Medulla oblongata (tissue), 1 donor: ENCODE measurements at regions not wholly inside any gene's neighbourhood (a gene's known extent, or its start where the extent isn't known, plus 50 kb on each side); places are given as distances from the start of the nearest gene placed in this dataset.

Experiments used
- DNase-seq: peaks from one replicate; pipeline ENCODE4 v3.0.0-alpha.2; 2015; ENCODE audit errors: extremely low spot score

DNA sequence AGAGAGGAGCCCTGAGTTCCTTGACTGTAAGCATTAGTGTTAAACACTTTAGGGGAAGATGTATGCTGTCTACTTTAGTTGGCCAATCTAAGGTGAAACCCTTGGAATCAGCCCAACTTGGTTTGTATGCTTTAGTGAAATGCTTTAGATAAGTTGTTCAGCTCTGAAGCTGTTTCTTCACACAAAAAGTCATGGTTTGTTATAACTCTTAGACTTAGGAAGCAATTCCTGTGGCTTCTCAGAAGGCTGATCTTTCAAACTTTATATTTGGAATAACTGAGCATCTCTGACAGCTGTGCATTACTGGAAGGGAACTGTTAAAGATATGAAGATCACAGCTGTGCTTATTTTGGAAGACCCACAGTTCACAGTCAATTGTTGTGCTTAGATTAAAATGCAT lies 714.1 kb downstream of the FAT4 start:
- no peak for DNase-seq

DNA sequence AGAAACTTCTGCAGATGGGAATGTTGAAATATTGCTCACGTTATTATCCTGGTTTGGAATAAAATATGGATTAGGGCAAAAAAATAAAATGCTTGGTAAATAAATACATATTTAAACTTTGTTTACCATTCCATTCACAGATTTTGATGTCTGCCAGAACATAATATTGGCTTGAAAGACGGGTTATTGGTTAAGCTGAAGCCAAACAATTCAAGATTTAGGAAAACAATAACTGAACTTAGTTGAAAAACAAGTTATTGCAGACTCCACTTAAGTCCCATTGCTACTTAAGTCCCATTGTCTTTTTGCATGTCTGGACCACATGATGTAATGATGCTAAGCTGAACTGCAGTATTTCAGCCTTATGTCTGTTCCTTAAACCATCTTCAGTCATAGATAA lies 722.5 kb downstream of the FAT4 start:
- no peak for DNase-seq

DNA sequence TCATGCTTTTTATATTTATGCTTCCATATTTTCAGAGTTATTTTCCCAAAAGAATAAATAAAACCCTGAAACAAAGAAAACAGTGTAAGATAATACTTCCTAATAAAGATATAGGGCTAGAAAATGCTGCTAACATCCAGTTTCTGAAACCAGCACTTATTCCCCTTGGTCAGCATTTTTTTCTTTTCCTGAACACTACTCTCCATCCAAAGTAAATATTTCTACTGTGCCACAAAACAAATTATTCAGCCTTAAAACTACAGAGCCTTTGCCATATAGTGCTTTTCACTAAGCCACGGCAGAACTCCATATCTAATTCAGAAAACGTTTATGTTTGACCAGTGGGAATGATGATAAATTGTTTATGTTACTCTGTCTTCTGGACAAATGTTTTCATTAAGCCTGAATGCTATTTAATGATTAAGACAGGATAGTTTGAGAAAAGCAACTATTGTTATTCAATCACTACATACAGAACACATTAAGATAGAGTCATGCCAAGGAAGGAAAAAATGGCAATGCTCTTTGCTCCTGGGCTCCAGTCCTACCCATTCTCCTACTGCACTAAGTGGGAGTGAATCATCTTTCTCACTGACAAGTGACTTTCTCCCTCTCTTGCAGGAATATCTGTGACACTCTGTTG lies 723.9 kb downstream of the FAT4 start:
- no peak for DNase-seq

DNA sequence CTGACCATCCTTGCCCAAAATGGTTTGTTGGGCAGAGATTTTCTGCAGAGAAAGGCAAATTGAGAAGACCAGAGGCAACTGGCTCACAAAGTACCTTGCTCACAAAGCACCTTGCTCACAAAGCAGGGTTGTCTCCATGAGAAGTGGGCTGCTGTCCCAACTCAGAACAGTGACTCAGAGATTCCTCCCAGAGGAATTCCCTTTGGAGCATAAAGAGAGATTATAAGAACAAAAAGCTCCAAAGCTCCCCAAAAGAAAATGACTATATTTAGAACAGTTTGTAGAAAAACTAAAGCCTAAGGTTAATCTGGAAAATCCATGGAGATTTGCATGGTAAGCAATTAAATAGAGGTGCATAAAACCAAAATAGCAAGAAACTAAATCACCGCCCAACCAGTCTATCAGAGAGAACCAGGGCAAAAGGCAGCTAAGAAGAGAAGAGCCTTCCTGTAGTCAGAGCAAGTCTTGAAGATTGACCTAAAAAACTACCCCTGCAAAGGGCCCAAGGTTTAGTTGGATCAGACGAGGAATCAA lies 731.4 kb downstream of the FAT4 start:
- no peak for DNase-seq

DNA sequence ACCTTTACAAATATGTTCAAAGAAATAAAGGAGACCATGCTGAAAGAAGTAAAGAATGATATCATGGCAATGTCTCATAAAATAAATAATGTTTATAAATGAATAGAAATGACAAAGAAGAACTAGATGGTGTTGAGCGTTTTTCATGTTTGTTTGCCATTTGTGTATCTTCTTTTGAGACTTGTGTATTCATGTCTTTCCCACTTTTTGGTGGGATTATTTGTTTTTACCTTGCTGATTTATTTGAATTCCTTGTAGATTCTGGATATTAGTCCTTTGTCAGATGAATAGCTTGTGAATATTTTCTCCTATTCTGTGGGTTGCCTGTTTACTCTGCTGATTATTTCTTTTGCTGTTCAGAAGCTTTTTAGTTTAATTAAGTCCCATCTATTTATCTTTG lies 732.4 kb downstream of the FAT4 start:
- no peak for DNase-seq

DNA sequence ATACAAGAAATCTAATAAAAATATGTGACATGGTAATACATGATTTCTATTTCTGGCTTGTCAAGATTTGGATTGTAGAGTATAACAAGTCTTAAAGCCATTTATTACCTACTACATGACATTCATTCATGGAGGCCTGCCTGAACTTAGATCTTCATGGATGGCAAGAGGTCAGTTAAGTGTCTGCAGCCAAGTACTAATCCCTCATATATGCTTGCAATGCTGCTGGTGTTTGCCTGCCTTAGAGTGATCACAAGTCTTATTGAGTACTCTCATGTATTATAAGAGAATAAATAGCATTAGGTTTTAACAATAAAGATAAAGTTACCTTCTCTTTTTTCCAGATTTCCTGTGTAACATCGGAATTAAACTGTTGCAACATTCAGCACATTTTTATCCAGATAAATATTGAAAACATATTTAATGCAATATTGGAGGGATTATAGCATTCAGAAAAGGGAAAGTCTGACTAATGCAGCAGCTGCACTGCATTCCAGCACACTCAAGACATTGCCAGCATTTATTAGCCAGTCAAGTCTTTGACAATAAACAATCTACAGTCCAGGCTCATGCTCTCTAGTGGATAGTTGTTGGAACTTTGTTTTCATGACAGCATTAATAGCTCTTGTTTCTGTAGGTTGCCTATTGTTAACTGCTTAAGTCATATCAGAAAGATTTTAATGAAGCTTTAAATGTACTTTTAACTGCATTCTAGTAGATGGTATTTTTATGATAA lies 737.1 kb downstream of the FAT4 start:
- DNase-seq: peak; percentile 78

DNA sequence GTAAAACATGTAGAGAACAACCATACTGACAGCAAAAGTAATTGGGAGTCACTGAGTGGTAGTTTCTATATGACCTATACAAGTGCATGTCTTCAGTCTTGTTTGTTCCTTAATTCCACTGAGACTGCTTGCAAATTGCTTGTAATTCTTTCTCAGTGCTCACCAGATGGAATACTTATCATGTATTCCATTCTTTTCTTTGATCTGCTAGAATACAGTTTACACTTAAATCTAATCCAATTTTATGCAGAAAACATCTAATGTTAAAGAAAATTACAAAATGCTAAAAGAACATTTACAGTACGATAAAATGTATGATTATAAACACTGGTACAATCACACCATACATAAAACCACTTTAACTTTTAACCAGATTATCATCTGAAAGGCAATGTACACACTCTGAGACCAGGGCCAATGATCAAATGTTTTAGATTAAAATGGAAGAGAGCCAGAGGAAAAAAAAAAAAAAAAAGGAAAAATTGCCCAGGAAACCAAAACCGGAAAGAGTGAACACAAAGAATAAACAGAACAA lies 741.4 kb downstream of the FAT4 start:
- no peak for DNase-seq

DNA sequence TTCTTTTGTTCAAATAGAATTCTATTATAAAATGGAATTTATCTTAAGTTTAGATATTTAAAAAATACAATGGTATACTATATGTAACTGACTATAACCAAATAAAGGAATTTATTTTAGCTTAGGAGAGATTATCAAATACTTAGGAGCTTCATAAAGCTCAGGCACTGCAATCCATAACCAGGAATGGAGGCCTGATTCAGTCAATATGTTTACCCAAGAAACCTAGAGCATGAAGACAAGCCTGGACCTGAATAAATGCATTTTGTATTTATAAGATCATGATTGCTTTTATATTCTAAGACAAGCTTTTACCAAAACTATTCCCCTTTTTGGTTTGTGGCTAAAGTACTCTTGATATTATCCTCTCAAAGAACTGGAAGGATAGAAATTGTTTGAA lies 742.6 kb downstream of the FAT4 start:
- no peak for DNase-seq

DNA sequence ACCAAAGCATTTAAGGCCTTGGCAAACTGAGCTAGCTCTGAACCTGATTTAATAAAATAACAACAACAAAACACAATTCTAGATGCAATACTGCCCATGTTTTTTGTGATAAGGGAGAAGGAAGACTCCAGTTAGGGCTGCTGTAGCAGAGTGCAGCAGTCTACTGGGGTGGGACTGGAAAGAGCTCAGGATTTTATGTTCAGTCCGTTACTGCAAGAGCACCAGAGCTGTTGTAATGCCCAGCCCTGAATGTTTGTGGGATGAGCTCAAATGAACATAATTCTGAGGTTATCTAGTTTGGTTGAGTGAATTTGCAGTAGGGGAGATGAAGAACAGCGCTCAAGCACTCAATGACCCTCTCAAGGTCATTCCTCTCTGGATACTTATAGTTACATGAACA lies 743.8 kb downstream of the FAT4 start:
- DNase-seq: no peak

DNA sequence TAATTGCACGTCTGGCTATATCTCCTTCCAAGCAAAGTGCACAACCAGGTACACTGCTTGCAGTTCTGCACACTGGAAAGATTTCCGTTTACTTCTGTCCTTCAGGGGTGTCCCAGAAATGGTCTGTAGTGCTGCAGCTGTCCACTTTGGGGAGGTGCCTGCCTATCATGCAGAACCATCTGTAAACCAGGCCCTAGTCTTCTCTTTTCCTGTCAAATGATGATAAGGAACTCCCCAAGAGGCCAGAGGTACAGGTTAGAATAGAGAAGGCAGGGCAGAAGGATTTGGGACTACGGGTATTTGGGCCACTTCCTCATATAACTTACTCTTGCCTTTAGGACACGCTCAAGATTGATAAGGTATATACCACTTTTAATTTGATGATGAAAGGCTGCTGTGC lies 746.9 kb downstream of the FAT4 start:
- DNase-seq: no peak

DNA sequence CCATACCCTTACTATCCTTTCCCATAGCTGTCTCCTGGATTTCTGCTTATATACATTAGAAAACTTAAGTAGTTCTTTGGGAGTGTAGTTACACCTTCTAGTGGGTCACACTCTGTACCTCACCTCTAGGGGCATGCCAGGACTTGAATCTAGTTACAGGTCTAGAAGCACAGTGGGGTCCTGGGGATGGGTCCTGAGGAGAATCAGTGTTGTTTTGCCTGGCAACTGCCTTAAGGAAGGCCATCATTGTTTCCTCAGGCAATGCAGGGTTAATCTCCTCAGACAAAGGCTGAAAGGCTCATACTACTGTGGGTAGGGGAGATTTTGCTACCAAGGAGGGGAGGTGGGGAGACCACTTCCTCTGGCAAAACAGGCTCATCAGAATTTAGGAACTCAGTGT lies 750.3 kb downstream of the FAT4 start:
- no peak for DNase-seq

DNA sequence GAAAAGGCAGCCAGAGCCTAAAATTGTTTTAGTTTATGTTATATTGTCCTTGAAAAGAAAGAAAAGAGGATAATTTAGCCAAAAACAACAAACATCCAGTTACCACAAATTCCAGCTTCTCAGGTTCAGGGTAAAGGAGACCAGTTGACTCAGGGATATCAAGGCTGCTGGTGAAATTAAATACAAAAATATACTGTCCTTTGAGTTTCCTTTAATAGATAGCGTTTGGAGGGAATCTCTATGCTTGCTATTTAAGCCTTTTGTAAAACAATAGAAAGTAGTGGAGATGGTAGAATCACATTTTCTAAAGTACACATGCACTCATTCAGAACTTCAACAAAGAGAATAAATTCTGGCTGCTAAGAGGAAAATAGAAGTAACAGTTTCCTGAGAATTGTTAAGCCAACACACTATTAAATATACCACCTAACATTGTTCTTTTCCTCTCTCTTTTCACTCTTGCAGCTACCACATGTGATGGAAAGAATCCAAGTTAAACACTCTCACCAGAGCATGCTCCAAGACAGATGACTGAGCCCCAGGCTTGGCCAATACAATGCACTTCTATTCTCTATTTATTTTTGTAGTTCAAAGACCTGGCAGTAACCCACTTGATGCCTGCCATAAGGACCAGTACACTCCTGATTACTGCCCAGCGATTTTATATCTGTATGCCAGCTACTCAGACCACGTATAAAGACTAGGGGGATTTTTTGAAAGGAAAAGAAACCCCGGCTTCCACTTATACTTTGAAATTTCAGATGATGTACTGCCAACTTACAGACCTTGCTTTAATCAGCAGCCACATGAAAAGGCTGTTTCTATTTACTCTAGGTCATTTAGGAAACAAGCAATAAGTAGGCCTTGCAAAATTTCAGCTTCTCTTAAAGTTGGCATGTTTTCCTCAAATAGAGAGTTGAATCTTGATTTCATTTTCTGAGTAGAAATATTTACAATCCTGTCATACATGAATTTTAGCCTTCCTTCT lies 756.9 kb downstream of the FAT4 start:
- DNase-seq: peak; percentile 73

DNA sequence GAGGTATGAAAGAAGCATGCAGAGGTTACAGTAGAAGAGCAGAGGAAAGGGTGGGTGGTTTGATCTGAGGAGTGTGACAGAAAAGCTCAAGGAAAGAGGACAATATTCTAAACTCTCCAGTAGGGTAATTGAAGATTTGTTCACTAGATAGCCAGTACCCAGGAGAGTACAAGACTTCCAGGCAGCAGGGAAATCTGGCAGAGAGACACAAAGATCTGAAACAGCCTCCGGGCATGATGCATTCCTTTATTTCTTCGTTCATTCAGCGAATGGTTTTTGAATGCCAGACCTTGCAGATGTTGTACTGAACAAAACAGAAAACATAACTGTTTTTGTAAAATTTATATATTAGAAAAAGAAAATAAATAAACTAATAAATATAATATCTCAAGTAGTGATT lies 766.6 kb downstream of the FAT4 start:
- DNase-seq: no peak

DNA sequence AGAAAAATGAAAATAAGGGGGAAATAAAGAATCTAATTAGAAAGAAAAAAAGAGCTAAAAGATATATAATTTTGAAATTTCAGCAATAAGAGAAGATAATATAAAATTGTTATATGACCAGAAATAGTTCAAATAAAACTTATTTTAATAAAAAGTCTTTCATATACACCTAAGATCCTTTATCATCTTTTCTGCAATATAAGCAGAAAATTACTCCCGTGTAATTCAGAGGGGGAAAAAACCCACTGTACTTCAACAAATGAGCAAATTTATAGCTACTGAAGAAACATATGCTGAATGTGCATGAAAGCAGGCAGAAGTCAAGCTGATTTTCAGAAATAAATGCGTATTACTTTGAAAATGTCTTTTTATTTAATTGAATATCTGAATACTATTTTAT lies 771.3 kb downstream of the FAT4 start:
- no peak for DNase-seq

DNA sequence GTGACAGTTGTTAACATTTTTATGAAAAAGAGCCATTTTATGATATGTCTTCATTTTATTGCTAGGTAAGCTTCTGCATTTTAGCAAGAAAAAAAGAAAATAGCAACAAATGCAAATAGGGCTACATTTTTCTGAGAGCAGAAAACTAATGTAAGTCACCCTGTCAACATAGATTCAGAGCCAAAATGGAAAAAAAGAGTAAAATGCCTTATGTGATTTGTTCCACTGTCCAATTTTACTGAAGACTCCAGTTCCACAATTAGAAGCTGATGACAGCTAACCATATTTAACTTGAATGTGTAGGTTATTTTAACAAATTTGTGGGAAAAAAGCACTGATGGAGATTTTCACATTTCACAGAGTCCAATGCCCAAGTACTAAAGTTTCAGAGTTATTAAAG lies 772.3 kb downstream of the FAT4 start:
- DNase-seq: no peak

DNA sequence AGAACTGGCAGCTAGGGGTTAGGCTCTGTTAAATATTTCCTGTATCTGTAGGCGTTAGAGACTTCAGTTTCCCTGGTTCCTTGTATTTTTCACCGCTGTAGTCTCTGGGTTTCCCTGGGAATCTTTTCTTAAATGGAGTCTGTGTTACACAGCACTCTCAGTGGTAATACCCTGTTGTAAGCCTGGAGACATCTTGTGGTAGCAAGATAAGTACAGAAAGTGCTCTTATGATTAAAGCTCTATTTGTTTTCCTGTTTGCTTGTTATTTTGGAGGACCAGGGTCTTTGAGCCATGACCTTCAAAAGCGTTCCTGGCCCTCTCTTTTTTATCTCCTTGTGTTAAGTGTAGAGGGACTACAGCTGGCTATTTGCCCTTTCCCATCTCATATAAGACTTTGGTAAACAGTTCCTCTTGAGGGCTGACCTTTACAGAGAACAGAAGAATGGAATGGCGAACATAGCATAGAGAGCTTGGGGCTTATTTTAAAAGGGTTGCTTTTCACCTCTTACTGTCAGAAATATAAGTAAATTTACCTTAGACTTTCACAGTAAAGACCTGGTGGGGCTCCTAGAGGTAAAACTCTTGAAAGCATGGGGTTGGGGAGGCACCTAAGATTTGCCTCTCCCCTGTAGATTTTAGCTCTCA lies 782.5 kb downstream of the FAT4 start:
- DNase-seq: no peak

DNA sequence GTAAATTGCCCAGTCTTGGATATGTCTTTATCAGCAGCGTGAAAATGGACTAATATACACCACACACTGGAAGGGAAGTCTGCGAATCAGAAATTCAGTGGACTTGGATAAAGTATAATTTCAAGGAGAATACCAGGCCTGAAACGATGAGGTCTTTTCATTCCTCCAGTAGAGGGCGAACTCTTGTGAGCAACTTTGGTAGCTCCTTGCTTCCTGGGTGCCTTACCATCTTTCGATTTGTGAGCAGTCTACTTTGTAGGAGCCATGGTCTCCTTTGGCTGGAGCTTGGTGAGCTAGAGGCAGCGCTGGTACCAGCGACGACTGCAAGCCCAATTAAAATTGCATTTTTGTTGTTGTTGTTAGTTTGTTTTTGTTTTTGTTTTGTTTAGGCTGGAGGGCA lies 791.9 kb downstream of the FAT4 start:
- no peak for DNase-seq

DNA sequence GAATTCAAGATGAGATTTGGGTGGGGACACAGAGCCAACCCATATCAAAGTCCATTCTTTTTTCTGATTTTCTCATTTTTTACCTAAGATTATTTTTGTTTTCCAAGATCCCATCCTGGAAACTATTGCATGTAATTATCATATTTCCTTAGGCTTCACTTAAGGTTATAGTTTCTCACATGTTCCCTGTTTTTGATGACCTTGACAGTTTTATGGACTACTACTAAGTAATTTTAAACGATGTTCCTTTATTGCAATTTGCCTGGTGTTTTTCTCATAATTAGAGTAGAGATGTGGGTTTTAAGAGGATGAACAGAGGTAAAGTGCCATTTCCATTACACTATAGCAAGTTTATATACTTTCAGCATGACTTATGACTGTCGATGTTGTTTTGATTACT lies 795.1 kb downstream of the FAT4 start:
- no peak for DNase-seq

DNA sequence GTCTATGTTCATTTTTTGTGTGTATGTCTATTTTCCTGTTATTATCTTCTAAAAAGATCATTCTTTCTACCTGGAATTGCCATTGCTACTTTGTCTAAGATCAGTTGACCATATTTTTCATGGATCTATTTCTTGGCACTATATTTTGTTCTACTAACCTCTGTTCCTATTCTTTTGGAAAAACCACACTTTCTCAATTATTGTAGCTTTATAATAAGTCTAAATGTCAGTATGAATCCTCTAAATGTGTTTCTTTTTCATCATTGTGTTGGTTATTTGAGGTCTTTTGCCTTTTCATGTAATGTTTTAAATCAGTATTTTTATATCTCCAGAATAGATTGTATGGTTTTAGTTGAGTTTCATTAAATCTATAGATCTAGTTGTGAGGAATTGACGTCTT lies 798.3 kb downstream of the FAT4 start:
- no peak for DNase-seq

DNA sequence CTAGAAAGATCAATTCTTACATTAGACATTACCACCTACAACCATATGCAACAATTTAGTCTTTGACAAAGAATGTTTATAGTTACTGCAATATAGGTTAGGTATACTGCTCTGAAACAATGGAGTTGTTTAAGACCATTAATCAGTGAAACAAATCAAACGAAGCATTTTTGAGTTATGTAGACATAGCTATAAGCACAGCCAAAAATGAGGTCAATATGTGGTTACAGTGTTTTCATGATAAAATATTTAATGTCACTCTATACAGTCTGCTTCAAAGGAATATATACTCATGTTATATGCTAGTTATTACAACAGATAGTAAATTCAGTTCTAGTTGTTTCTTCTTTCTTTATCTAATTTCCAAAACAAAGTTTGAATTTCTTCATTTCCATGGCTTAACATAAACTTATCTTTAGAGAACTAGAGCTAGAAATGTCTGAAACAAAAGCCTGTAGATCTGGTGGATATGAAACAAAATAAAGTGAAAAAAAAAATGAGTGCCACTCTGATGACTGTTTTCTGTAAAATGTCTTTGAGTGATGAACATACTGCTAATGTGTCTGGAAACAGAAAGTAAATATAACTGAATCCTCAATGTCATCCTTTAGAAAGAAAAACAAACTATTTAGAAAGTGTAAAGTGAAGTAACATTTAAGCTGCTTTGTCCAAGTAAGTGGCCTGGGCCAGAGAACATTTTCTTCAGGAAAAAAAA lies 809.0 kb downstream of the FAT4 start:
- DNase-seq: no peak

DNA sequence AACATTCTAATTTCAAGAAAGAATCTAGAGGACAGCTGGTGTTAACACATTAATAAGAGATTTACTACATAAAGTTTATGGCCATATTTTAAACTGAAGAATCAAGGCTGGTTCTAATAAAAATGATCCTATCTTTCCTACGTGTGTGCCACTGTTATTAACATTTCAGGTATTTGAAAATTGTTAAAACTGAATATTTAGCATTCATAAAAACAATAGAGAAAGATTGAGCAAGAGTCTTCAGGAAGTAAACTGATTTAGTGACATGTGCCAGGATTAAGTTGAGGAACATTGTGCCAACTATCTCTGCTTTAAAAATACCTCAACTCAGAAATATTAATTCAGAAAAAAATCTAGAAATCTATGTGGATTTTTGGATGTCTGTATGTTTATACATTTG lies 810.1 kb downstream of the FAT4 start:
- DNase-seq: no peak
